ENCODE measurements at regions not wholly inside any gene's neighbourhood (a gene's known extent, or its start where the extent isn't known, plus 50 kb on each side); places are given as distances from the start of the nearest gene placed in this dataset.
"Not testable (repeated sequence)": the region's sequence is repeated elsewhere in the genome, so short reads cannot be mapped to it uniquely, and the experiment has no call there.

GRCh38 chr6:8301502-8301901, 133.8 kb downstream of the SLC35B3 start:
- Histone ChIP-seq H3K27me3 (ENCODE audit: insufficient read depth, low read length, poor library complexity, severe bottlenecking) (no peaks in the 10 kb centered on the region), H3K4me1 (ENCODE audit: insufficient read depth, low read length, poor library complexity, severe bottlenecking) (no peaks in the 10 kb centered on the region), H2AFZ (ENCODE audit: low read length) (no peak overlapping the region), H3K9me3 (ENCODE audit: insufficient read depth, low read depth, low read length) (no peaks in the 10 kb centered on the region; the same call in 1 of the 2 replicates), H3K4me2 (ENCODE audit: low read depth, low read length, poor library complexity, severe bottlenecking) (no peak overlapping the region), H3K4me3 (ENCODE audit: low read length, poor library complexity, severe bottlenecking) (no peak overlapping the region), H3K79me2 (ENCODE audit: insufficient read depth, low read length) (no peaks in the 10 kb centered on the region), H3F3A (ENCODE audit: low read depth) (no peaks in the 10 kb centered on the region), H3K9ac (ENCODE audit: low read depth, low read length, poor library complexity, severe bottlenecking) (no peak overlapping the region), H3K9me2 (replicated peaks; ENCODE audit: low read depth, low read length) (no peaks in the 10 kb centered on the region), H3K36me3 (ENCODE audit: insufficient read depth, low read length) (no peaks in the 10 kb centered on the region), H4K20me1 (ENCODE audit: insufficient read depth, low read length, poor library complexity, severe bottlenecking) (no peaks in the 10 kb centered on the region)
- TF ChIP-seq CTCF (conservative IDR thresholded peaks at IDR 0.05; ENCODE audit: low read length): no peak
- TF ChIP-seq EZH2phosphoT487 (IDR thresholded peaks at IDR 0.05; ENCODE audit: borderline replicate concordance): no peak

GRCh38 chr6:8299034-8299433, 136.3 kb downstream of the SLC35B3 start:
- Histone ChIP-seq H3K9ac (ENCODE audit: low read depth, low read length, poor library complexity, severe bottlenecking) (no peak overlapping the region), H3K9me2 (replicated peaks; ENCODE audit: low read depth, low read length) (no peaks in the 10 kb centered on the region), H2AFZ (ENCODE audit: low read length) (no peak overlapping the region), H4K20me1 (ENCODE audit: insufficient read depth, low read length, poor library complexity, severe bottlenecking) (no peaks in the 10 kb centered on the region), H3K9me3 (ENCODE audit: insufficient read depth, low read depth, low read length) (no peaks in the 10 kb centered on the region; the same call in 1 of the 2 replicates), H3K79me2 (ENCODE audit: insufficient read depth, low read length) (no peaks in the 10 kb centered on the region), H3K4me1 (ENCODE audit: insufficient read depth, low read length, poor library complexity, severe bottlenecking) (no peaks in the 10 kb centered on the region), H3K4me3 (ENCODE audit: low read length, poor library complexity, severe bottlenecking) (no peak overlapping the region), H3K4me2 (ENCODE audit: low read depth, low read length, poor library complexity, severe bottlenecking) (no peak overlapping the region), H3K27me3 (ENCODE audit: insufficient read depth, low read length, poor library complexity, severe bottlenecking) (no peaks in the 10 kb centered on the region), H3F3A (ENCODE audit: low read depth) (no peaks in the 10 kb centered on the region), H3K36me3 (ENCODE audit: insufficient read depth, low read length) (no peaks in the 10 kb centered on the region)
- TF ChIP-seq EZH2phosphoT487 (IDR thresholded peaks at IDR 0.05; ENCODE audit: borderline replicate concordance) (no peak), CTCF (conservative IDR thresholded peaks at IDR 0.05; ENCODE audit: low read length) (no peak)

- H2AFZ ChIP-seq (ENCODE audit: low read length); H3K9ac ChIP-seq (ENCODE audit: low read depth, low read length, poor library complexity, severe bottlenecking); H3K27me3 ChIP-seq (ENCODE audit: insufficient read depth, low read length, poor library complexity, severe bottlenecking); H3K4me3 ChIP-seq (ENCODE audit: low read length, poor library complexity, severe bottlenecking); H3F3A ChIP-seq (ENCODE audit: low read depth); H3K36me3 ChIP-seq (ENCODE audit: insufficient read depth, low read length); H3K4me1 ChIP-seq (ENCODE audit: insufficient read depth, low read length, poor library complexity, severe bottlenecking); H3K9me3 ChIP-seq (ENCODE audit: insufficient read depth, low read depth, low read length); H4K20me1 ChIP-seq (ENCODE audit: insufficient read depth, low read length, poor library complexity, severe bottlenecking); H3K79me2 ChIP-seq (ENCODE audit: insufficient read depth, low read length); H3K4me2 ChIP-seq (ENCODE audit: low read depth, low read length, poor library complexity, severe bottlenecking); H3K9me2 ChIP-seq (replicated peaks; ENCODE audit: low read depth, low read length): not testable (repeated sequence)
Measured at GRCh38 chr6:8282946-8283345, 152.4 kb downstream of the SLC35B3 start.

- H3K4me2 ChIP-seq (ENCODE audit: low read depth, low read length, poor library complexity, severe bottlenecking): no peak overlapping the region
- no peaks in the 10 kb centered on the region for H3K27me3 ChIP-seq (ENCODE audit: insufficient read depth, low read length, poor library complexity, severe bottlenecking)
- H3F3A ChIP-seq (ENCODE audit: low read depth): no peaks in the 10 kb centered on the region
- H3K4me1 ChIP-seq (ENCODE audit: insufficient read depth, low read length, poor library complexity, severe bottlenecking): no peaks in the 10 kb centered on the region
- no peaks in the 10 kb centered on the region for H4K20me1 ChIP-seq (ENCODE audit: insufficient read depth, low read length, poor library complexity, severe bottlenecking)
- no peak overlapping the region for H3K4me3 ChIP-seq (ENCODE audit: low read length, poor library complexity, severe bottlenecking)
- H3K9me3 ChIP-seq (ENCODE audit: insufficient read depth, low read depth, low read length): no peaks in the 10 kb centered on the region
- H3K79me2 ChIP-seq (ENCODE audit: insufficient read depth, low read length): no peaks in the 10 kb centered on the region
- TF ChIP-seq EZH2phosphoT487 (IDR thresholded peaks at IDR 0.05; ENCODE audit: borderline replicate concordance): no peak
- no peak for TF ChIP-seq CTCF (conservative IDR thresholded peaks at IDR 0.05; ENCODE audit: low read length)
- no peaks in the 10 kb centered on the region for H3K9me2 ChIP-seq (replicated peaks; ENCODE audit: low read depth, low read length)
- no peak overlapping the region for H2AFZ ChIP-seq (ENCODE audit: low read length)
- H3K36me3 ChIP-seq (ENCODE audit: insufficient read depth, low read length): no peaks in the 10 kb centered on the region
- no peak overlapping the region for H3K9ac ChIP-seq (ENCODE audit: low read depth, low read length, poor library complexity, severe bottlenecking)
Measured at GRCh38 chr6:8282380-8282779, 153.0 kb downstream of the SLC35B3 start.
